SK-N-SH treated with all-trans-retinoic acid at 6 μM for 48 hours (cell line): ENCODE measurements at regions not wholly inside any gene's neighbourhood (a gene's known extent, or its start where the extent isn't known, plus 50 kb on each side); places are given as distances from the start of the nearest gene placed in this dataset.

Source experiments
- ATAC-seq: fragments of 200-7000 bp; cut with Tn5 transposase; 3 replicates; pipeline ENCODE4 v1.9.1; 2020; ENCODE audit warnings: mild to moderate bottlenecking, moderate library complexity
- ARNTL ChIP-seq: fragments of 450-650 bp; formaldehyde crosslinking; IDR thresholded peaks from 2 replicates; pipeline ENCODE4 v1.5.0; 2020; ENCODE audit warnings: low read depth, mild to moderate bottlenecking, moderate library complexity, borderline replicate concordance
- BACH2 ChIP-seq: fragments of 250-450 bp; sonication (Bioruptor Pico); IDR thresholded peaks from 2 replicates; pipeline ENCODE4 v1.9.0; 2021; ENCODE audit warnings: mild to moderate bottlenecking, borderline replicate concordance
- CSDC2 ChIP-seq: fragments of 250-450 bp; sonication (Bioruptor Pico); IDR thresholded peaks from 2 replicates; pipeline ENCODE4 v1.5.0; 2020; ENCODE audit warnings: mild to moderate bottlenecking, moderate library complexity
- ESRRG ChIP-seq: fragments of 250-450 bp; sonication (Bioruptor Pico); IDR thresholded peaks from 2 replicates; pipeline ENCODE4 v1.6.1; 2021; ENCODE audit warnings: mild to moderate bottlenecking
- GLIS3 ChIP-seq: fragments of 250-450 bp; sonication (Bioruptor Pico); IDR thresholded peaks from 2 replicates; pipeline ENCODE4 v1.5.0; 2020; ENCODE audit warnings: mild to moderate bottlenecking, moderate library complexity
- ISL1 ChIP-seq: fragments of 250-450 bp; sonication (Bioruptor Pico); IDR thresholded peaks from 2 replicates; pipeline ENCODE4 v2.1.2; 2022; ENCODE audit warnings: mild to moderate bottlenecking, moderate library complexity
- OSR1 ChIP-seq: fragments of 250-450 bp; sonication (Bioruptor Pico); IDR thresholded peaks from 2 replicates; pipeline ENCODE4 v1.8.0; 2022; ENCODE audit warnings: moderate library complexity, mild to moderate bottlenecking, inconsistent platforms
- PPARA ChIP-seq: fragments of 250-450 bp; sonication (Bioruptor Pico); IDR thresholded peaks from 2 replicates; pipeline ENCODE4 v1.5.0; 2020; ENCODE audit warnings: mild to moderate bottlenecking, borderline replicate concordance
- RARB ChIP-seq: fragments of 250-450 bp; sonication (Bioruptor Pico); IDR thresholded peaks from 2 replicates; pipeline ENCODE4 v1.8.0; 2021; ENCODE audit warnings: mild to moderate bottlenecking, moderate library complexity
- SNAI2 ChIP-seq: fragments of 250-450 bp; sonication (Bioruptor Pico); IDR thresholded peaks from 2 replicates; pipeline ENCODE4 v1.5.0; 2020; ENCODE audit warnings: mild to moderate bottlenecking, moderate library complexity
- TCF4 ChIP-seq: fragments of 250-450 bp; sonication (Bioruptor Pico); IDR thresholded peaks from 2 replicates; pipeline ENCODE4 v1.8.0; 2021; ENCODE audit warnings: mild to moderate bottlenecking, moderate library complexity, borderline replicate concordance
- TOX ChIP-seq: fragments of 250-450 bp; sonication (Bioruptor Pico); IDR thresholded peaks from 2 replicates; pipeline ENCODE4 v1.8.0; 2021; ENCODE audit warnings: mild to moderate bottlenecking, moderate library complexity, borderline replicate concordance
- ZC3H10 ChIP-seq: fragments of 250-450 bp; sonication (Bioruptor Pico); IDR thresholded peaks from 2 replicates; pipeline ENCODE4 v1.5.1; 2021; ENCODE audit warnings: mild to moderate bottlenecking, moderate library complexity
- ZFP3 ChIP-seq: fragments of 250-450 bp; sonication (Bioruptor Pico); IDR thresholded peaks from 2 replicates; pipeline ENCODE4 v1.5.0; 2020; ENCODE audit warnings: mild to moderate bottlenecking, moderate library complexity
- ZFP30 ChIP-seq: fragments of 450-650 bp; formaldehyde crosslinking; IDR thresholded peaks from 2 replicates; pipeline ENCODE4 v1.5.0; 2022; ENCODE audit warnings: mild to moderate bottlenecking, moderate library complexity
- ZNF565 ChIP-seq: fragments of 450-650 bp; formaldehyde crosslinking; conservative IDR thresholded peaks from 2 replicates; pipeline ENCODE4 v1.5.0; 2020; ENCODE audit warnings: low read depth, mild to moderate bottlenecking, moderate library complexity
- ZNF70 ChIP-seq: fragments of 450-650 bp; formaldehyde crosslinking; IDR thresholded peaks from 2 replicates; pipeline ENCODE4 v1.5.0; 2020; ENCODE audit warnings: mild to moderate bottlenecking, moderate library complexity
- ZNF8 ChIP-seq: fragments of 450-650 bp; formaldehyde crosslinking; IDR thresholded peaks from 2 replicates; pipeline ENCODE4 v1.5.0; 2020; ENCODE audit warnings: mild to moderate bottlenecking, moderate library complexity
- TF ChIP-seq, protein P1 (sequence below): fragments of 250-450 bp; sonication (Bioruptor Pico); IDR thresholded peaks from 2 replicates; pipeline ENCODE4 v1.8.0; 2021; ENCODE audit warnings: low read depth, mild to moderate bottlenecking, moderate library complexity, borderline replicate concordance
- TF ChIP-seq, protein P2 (sequence below): fragments of 250-450 bp; sonication (Bioruptor Pico); IDR thresholded peaks from 2 replicates; pipeline ENCODE4 v1.8.0; 2020; ENCODE audit warnings: mild to moderate bottlenecking, moderate library complexity, borderline replicate concordance
- TF ChIP-seq, protein P3 (sequence below): fragments of 250-450 bp; sonication (Bioruptor Pico); IDR thresholded peaks from 2 replicates; pipeline ENCODE4 v1.5.0; 2020; ENCODE audit warnings: mild to moderate bottlenecking, moderate library complexity
- TF ChIP-seq, protein P4 (sequence below): fragments of 250-450 bp; sonication (Bioruptor Pico); IDR thresholded peaks from 2 replicates; pipeline ENCODE4 v1.5.1; 2021; ENCODE audit warnings: mild to moderate bottlenecking, moderate library complexity
- TF ChIP-seq, protein P5 (sequence below): fragments of 250-450 bp; sonication (Bioruptor Pico); IDR thresholded peaks from 2 replicates; pipeline ENCODE4 v1.5.1; 2020; ENCODE audit warnings: low read depth, mild to moderate bottlenecking, moderate library complexity

DNA sequence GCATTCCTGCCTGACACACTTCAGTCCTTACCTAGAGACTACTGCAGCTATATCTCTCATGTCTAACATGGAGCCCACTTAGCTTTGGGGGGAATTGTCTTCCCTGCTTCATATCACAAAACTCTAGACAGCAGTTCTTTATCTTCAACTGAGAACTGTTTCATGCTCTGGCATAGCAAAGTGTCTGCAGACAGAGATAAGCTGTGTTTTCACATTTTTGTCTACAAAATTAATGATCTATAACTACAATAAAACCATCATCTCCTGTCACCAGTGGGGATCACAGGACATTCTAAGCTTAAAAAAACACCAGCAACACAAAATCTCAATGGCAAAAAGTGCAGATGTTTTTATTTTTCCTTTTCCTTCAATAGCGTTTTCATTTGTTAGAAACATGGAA, 137.1 kb upstream of the VRK1 start:
- no peak for TF ChIP-seq ESRRG (CRISPR knock-in tag)
- no peak for ATAC-seq

DNA sequence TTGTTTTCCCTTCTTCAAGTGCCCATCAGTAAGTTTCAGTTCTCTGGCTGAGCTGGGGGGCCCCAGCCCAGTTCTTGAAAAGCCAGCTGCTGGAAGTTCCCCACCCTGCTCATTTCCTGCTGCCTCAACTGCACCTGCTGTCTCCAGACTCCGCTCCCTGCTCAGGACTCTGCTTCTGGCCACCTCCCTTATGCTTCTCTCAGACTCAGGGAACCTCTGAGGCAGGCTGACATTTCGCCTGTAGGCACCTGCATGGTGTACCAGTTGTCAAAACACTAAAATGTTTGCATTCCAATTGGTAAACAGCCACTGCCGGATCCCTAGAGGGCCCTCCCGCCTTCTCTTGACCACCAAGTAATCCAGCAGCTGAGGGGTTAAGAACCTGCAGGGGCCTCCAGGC, 136.5 kb upstream of the VRK1 start:
- TF ChIP-seq PPARA (CRISPR knock-in tag) (no peak), ARNTL (CRISPR knock-in tag) (no peak), GLIS3 (no peak), OSR1 (CRISPR knock-in tag) (no peak), ZC3H10 (CRISPR knock-in tag) (no peak)
- no peak for ATAC-seq

DNA sequence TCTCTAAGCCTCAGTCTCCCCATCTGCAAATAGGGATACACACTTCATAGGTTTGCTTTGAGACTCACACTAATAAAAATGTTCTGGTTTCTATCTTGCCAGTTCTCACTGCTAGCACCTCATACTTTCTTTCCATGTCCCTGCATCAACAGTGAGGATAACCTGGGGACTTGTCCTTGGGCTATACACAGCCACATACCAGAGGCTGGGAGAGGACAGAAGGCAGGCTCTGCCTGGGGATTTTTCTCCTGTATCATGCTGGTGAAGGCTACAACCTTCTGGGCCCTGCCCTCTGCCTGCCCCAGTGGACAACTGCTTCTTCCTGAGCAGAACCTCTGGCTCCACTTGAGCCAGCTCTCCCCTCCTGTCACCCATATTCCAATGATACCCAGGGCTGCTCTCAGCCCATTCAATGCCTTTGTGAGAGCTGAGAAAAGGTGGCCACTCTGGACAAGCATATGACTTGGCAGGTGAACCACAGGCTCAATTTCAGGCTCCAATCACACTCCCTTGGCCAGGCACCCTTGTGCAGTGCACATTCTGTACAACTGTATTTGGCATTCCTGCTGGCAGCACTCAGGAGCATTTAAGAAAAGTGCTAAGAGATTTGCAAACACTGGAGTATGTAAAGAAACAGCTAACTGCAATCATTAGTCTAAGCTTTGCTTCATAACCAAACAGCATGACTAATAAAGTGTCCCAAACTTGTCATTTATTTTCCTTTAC, 135.8 kb upstream of the VRK1 start:
- ATAC-seq: no peak
- TF ChIP-seq ZNF70 (CRISPR knock-in tag): no peak
- no peak for TF ChIP-seq SNAI2 (CRISPR knock-in tag)
- no peak for TF ChIP-seq ZNF8
- no peak for TF ChIP-seq BACH2 (CRISPR knock-in tag)
- TF ChIP-seq ZC3H10 (CRISPR knock-in tag): no peak
- no peak for TF ChIP-seq ISL1
- TF ChIP-seq GLIS3: no peak
- no peak for TF ChIP-seq OSR1 (CRISPR knock-in tag)
- no peak for TF ChIP-seq TCF4 (CRISPR knock-in tag)
- TF ChIP-seq, protein P1, sequence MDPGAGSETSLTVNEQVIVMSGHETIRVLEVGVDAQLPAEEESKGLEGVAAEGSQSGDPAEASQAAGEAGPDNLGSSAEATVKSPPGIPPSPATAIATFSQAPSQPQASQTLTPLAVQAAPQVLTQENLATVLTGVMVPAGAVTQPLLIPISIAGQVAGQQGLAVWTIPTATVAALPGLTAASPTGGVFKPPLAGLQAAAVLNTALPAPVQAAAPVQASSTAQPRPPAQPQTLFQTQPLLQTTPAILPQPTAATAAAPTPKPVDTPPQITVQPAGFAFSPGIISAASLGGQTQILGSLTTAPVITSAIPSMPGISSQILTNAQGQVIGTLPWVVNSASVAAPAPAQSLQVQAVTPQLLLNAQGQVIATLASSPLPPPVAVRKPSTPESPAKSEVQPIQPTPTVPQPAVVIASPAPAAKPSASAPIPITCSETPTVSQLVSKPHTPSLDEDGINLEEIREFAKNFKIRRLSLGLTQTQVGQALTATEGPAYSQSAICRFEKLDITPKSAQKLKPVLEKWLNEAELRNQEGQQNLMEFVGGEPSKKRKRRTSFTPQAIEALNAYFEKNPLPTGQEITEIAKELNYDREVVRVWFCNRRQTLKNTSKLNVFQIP (CRISPR knock-in tag): no peak
- TF ChIP-seq TOX (CRISPR knock-in tag): no peak
- no peak for TF ChIP-seq ESRRG (CRISPR knock-in tag)
- TF ChIP-seq ZFP3 (CRISPR knock-in tag): no peak
- no peak for TF ChIP-seq CSDC2
- TF ChIP-seq ZFP30: no peak
- TF ChIP-seq, protein P2, sequence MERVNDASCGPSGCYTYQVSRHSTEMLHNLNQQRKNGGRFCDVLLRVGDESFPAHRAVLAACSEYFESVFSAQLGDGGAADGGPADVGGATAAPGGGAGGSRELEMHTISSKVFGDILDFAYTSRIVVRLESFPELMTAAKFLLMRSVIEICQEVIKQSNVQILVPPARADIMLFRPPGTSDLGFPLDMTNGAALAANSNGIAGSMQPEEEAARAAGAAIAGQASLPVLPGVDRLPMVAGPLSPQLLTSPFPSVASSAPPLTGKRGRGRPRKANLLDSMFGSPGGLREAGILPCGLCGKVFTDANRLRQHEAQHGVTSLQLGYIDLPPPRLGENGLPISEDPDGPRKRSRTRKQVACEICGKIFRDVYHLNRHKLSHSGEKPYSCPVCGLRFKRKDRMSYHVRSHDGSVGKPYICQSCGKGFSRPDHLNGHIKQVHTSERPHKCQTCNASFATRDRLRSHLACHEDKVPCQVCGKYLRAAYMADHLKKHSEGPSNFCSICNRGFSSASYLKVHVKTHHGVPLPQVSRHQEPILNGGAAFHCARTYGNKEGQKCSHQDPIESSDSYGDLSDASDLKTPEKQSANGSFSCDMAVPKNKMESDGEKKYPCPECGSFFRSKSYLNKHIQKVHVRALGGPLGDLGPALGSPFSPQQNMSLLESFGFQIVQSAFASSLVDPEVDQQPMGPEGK (CRISPR knock-in tag): no peak
- TF ChIP-seq, protein P3, sequence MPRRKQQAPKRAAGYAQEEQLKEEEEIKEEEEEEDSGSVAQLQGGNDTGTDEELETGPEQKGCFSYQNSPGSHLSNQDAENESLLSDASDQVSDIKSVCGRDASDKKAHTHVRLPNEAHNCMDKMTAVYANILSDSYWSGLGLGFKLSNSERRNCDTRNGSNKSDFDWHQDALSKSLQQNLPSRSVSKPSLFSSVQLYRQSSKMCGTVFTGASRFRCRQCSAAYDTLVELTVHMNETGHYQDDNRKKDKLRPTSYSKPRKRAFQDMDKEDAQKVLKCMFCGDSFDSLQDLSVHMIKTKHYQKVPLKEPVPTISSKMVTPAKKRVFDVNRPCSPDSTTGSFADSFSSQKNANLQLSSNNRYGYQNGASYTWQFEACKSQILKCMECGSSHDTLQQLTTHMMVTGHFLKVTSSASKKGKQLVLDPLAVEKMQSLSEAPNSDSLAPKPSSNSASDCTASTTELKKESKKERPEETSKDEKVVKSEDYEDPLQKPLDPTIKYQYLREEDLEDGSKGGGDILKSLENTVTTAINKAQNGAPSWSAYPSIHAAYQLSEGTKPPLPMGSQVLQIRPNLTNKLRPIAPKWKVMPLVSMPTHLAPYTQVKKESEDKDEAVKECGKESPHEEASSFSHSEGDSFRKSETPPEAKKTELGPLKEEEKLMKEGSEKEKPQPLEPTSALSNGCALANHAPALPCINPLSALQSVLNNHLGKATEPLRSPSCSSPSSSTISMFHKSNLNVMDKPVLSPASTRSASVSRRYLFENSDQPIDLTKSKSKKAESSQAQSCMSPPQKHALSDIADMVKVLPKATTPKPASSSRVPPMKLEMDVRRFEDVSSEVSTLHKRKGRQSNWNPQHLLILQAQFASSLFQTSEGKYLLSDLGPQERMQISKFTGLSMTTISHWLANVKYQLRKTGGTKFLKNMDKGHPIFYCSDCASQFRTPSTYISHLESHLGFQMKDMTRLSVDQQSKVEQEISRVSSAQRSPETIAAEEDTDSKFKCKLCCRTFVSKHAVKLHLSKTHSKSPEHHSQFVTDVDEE (CRISPR knock-in tag): no peak
- no peak for TF ChIP-seq ZNF565 (CRISPR knock-in tag)
- TF ChIP-seq ARNTL (CRISPR knock-in tag): no peak

DNA sequence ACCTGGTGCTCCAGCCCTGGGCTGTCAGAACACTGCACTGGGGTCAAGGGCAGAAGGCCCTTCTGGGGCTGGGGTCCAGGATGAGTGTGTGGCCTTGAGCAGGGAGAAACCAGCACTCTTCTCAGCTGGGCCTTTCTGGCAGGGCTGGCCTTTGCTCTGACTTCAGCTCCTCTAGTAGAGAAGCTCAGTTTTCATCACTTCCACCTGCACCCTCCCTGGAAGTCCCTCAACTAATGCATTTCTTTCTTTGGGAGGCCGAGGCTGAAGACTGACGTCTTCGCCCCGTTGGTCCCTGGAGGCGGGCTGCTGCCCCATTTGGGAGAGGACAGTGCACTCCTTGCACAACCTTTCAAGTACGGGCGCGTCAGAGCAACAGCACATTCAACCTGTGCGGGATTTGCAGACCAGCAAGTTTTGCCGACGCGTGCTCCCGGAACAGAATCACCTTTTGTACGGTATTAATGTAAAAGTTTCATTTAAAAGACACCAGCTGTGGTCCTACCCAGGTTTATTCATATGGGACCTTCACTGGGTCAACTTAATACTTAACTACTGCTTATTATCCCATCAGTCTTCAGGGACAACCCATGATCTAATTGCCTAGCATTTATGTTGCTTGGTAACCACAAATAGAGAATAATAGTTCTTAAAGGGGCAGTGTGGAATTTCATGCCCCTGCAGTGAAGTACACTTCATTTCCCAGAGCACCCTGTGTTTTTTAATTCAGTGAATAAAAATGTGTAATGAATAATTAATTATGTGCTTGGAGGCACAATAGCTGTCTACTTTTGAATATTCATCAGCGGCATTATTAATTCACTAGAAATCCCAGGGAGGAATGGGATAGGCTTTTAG, 134.8 kb upstream of the VRK1 start:
- no peak for TF ChIP-seq ZFP3 (CRISPR knock-in tag)
- no peak for TF ChIP-seq CSDC2
- ATAC-seq: no peak

DNA sequence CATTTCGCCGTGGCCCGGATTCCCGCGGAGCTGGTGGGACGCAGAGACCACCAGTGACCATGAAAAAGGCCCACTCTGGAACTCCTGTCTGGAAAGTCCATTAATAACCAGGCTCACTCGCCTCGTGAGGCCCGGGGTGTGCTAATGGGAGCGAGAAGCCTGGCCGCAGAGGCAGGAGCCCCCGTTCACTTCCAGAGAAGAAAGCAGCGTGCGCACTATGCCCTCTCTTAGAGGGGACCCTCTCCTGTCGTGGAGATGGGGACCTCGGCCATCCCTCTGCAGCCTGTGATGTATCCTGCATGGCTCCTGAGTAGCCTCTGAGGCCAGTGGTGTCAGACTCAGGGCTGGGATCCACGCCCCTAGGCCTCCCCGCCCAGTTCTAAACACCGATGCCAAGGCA, 134.1 kb upstream of the VRK1 start:
- TF ChIP-seq, protein P4, sequence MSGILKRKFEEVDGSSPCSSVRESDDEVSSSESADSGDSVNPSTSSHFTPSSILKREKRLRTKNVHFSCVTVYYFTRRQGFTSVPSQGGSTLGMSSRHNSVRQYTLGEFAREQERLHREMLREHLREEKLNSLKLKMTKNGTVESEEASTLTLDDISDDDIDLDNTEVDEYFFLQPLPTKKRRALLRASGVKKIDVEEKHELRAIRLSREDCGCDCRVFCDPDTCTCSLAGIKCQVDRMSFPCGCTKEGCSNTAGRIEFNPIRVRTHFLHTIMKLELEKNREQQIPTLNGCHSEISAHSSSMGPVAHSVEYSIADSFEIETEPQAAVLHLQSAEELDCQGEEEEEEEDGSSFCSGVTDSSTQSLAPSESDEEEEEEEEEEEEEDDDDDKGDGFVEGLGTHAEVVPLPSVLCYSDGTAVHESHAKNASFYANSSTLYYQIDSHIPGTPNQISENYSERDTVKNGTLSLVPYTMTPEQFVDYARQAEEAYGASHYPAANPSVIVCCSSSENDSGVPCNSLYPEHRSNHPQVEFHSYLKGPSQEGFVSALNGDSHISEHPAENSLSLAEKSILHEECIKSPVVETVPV (CRISPR knock-in tag): no peak
- no peak for TF ChIP-seq ISL1
- TF ChIP-seq RARB (CRISPR knock-in tag): no peak
- no peak for TF ChIP-seq PPARA (CRISPR knock-in tag)
- no peak for TF ChIP-seq CSDC2
- TF ChIP-seq, protein P5, sequence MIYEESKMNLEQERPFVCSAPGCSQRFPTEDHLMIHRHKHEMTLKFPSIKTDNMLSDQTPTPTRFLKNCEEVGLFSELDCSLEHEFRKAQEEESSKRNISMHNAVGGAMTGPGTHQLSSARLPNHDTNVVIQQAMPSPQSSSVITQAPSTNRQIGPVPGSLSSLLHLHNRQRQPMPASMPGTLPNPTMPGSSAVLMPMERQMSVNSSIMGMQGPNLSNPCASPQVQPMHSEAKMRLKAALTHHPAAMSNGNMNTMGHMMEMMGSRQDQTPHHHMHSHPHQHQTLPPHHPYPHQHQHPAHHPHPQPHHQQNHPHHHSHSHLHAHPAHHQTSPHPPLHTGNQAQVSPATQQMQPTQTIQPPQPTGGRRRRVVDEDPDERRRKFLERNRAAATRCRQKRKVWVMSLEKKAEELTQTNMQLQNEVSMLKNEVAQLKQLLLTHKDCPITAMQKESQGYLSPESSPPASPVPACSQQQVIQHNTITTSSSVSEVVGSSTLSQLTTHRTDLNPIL (CRISPR knock-in tag): no peak
- TF ChIP-seq ZNF565 (CRISPR knock-in tag): no peak
- no peak for TF ChIP-seq SNAI2 (CRISPR knock-in tag)
- no peak for ATAC-seq
